ENCODE measurements at regions not wholly inside any gene's neighbourhood (a gene's known extent, or its start where the extent isn't known, plus 50 kb on each side); places are given as distances from the start of the nearest gene placed in this dataset.

GRCh38 chr7:66426332-66426731 is 202.3 kb upstream of the KCTD7 start:
- no peaks in the 10 kb centered on the region for H3K9me3 ChIP-seq (ENCODE audit: insufficient read depth, low read depth)
- no peak overlapping the region for H2AFZ ChIP-seq
- H3K4me1 ChIP-seq (replicated peaks; ENCODE audit: insufficient read depth): no peaks in the 10 kb centered on the region
- TF ChIP-seq EZH2 (IDR thresholded peaks at IDR 0.05; ENCODE audit: low read depth) (no peak), CTCF (conservative IDR thresholded peaks at IDR 0.05) (no peak)
- no TSS peak for BruUV-seq (replicated peaks)
- H3K9me2 ChIP-seq (ENCODE audit: insufficient read depth): no peaks in the 10 kb centered on the region
- intact Hi-C loops (cut with micrococcal nuclease; ENCODE audit: unreplicated experiment): no loop called here
- no peak overlapping the region for H3K4me3 ChIP-seq
- H4K20me1 ChIP-seq (ENCODE audit: insufficient read depth): no peaks in the 10 kb centered on the region
- no peaks in the 10 kb centered on the region for H3F3A ChIP-seq (ENCODE audit: insufficient read depth, low read depth)
- no peak overlapping the region for H3K4me2 ChIP-seq
- no peaks in the 10 kb centered on the region for H3K36me3 ChIP-seq (ENCODE audit: low read depth)
- no peaks in the 10 kb centered on the region for H3K79me2 ChIP-seq (ENCODE audit: low read depth)
- ChIA-PET CTCF (no interaction called here), POLR2A (ENCODE audit: unreplicated experiment) (no interaction called here)
- H3K27me3 ChIP-seq (ENCODE audit: insufficient read depth, low read depth): no peaks in the 10 kb centered on the region
- no peak overlapping the region for H3K27ac ChIP-seq
- no peak for DNase-seq

GRCh38 chr7:66426996-66427395 is 201.7 kb upstream of the KCTD7 start:
- Histone ChIP-seq H3K4me3 (no peak overlapping the region), H3F3A (ENCODE audit: insufficient read depth, low read depth) (no peaks in the 10 kb centered on the region), H3K4me2 (no peak overlapping the region), H3K4me1 (replicated peaks; ENCODE audit: insufficient read depth) (no peaks in the 10 kb centered on the region), H3K27ac (no peak overlapping the region), H2AFZ (no peak overlapping the region), H3K79me2 (ENCODE audit: low read depth) (no peaks in the 10 kb centered on the region), H3K9me3 (ENCODE audit: insufficient read depth, low read depth) (no peaks in the 10 kb centered on the region), H3K36me3 (ENCODE audit: low read depth) (no peaks in the 10 kb centered on the region), H3K27me3 (ENCODE audit: insufficient read depth, low read depth) (no peaks in the 10 kb centered on the region), H3K9me2 (ENCODE audit: insufficient read depth) (no peaks in the 10 kb centered on the region), H4K20me1 (ENCODE audit: insufficient read depth) (no peaks in the 10 kb centered on the region)
- ChIA-PET CTCF (no interaction called here), POLR2A (ENCODE audit: unreplicated experiment) (no interaction called here)
- intact Hi-C loops (cut with micrococcal nuclease; ENCODE audit: unreplicated experiment): no loop called here
- BruUV-seq (replicated peaks): no TSS peak
- no peak for DNase-seq
- no peak for TF ChIP-seq CTCF (conservative IDR thresholded peaks at IDR 0.05)
- no peak for TF ChIP-seq EZH2 (IDR thresholded peaks at IDR 0.05; ENCODE audit: low read depth)

- H2AFZ ChIP-seq: no peak overlapping the region
These were observed 200.7 kb upstream of the KCTD7 start for GRCh38 chr7:66427956-66428355.

More at GRCh38 chr7:66427956-66428355, 200.7 kb upstream of the KCTD7 start:
- DNase-seq: no peak
- POLR2A ChIA-PET (ENCODE audit: unreplicated experiment): no interaction called here
- Histone ChIP-seq H3K27me3 (ENCODE audit: insufficient read depth, low read depth) (no peaks in the 10 kb centered on the region), H3K4me2 (no peak overlapping the region), H3K4me1 (replicated peaks; ENCODE audit: insufficient read depth) (no peaks in the 10 kb centered on the region), H3F3A (ENCODE audit: insufficient read depth, low read depth) (no peaks in the 10 kb centered on the region), H3K9me3 (ENCODE audit: insufficient read depth, low read depth) (no peaks in the 10 kb centered on the region), H3K27ac (no peak overlapping the region), H3K79me2 (ENCODE audit: low read depth) (no peaks in the 10 kb centered on the region), H3K9me2 (ENCODE audit: insufficient read depth) (no peaks in the 10 kb centered on the region), H3K36me3 (ENCODE audit: low read depth) (no peaks in the 10 kb centered on the region), H3K4me3 (no peak overlapping the region), H4K20me1 (ENCODE audit: insufficient read depth) (no peaks in the 10 kb centered on the region)
- BruUV-seq (replicated peaks): no TSS peak
- intact Hi-C loops (cut with micrococcal nuclease; ENCODE audit: unreplicated experiment): no loop called here
- CTCF ChIA-PET: no interaction called here
- no peak for TF ChIP-seq EZH2 (IDR thresholded peaks at IDR 0.05; ENCODE audit: low read depth)
- no peak for TF ChIP-seq CTCF (conservative IDR thresholded peaks at IDR 0.05)
